ENCODE measurements at regions not wholly inside any gene's neighbourhood (a gene's known extent, or its start where the extent isn't known, plus 50 kb on each side); places are given as distances from the start of the nearest gene placed in this dataset.

- CTCF ChIA-PET: interaction anchor here (1.1 kb wide), 1 partner anchor 20 kb away, joined by 3 read pairs; no protein-coding TSS in a partner anchor
- no peak for DNase-seq
- H3K9me3 Mint-ChIP-seq: no peaks in the 10 kb centered on the region
- Histone ChIP-seq H3K27ac (ENCODE audit: low read depth, low read length) (no peak overlapping the region), H3K4me3 (ENCODE audit: low read length) (no peak overlapping the region), H3K27me3 (ENCODE audit: insufficient read depth, low read length, poor library complexity, severe bottlenecking) (no peaks in the 10 kb centered on the region), H3K9me3 (ENCODE audit: low read length) (no peaks in the 10 kb centered on the region), H3K36me3 (ENCODE audit: insufficient read depth, low read length) (no peaks in the 10 kb centered on the region), H3K4me1 (ENCODE audit: insufficient read depth, low read length) (no peaks in the 10 kb centered on the region)
- peaks cover 6 to 17% of the 10 kb centered on the region in 2 donors for H3K27me3 Mint-ChIP-seq
- H3K4me1 Mint-ChIP-seq: no peaks in the 10 kb centered on the region
- no peak overlapping the region for H3K4me3 Mint-ChIP-seq
- no peak overlapping the region for H3K27ac Mint-ChIP-seq
- no peaks in the 10 kb centered on the region for H3K36me3 Mint-ChIP-seq
- POLR2A ChIA-PET: no interaction called here
Measured at GRCh38 chr4:77415689-77416088, 189.9 kb upstream of the CXCL13 start.

GRCh38 chr4:77418333-77418732 lies 187.3 kb upstream of the CXCL13 start:
- H3K9me3 ChIP-seq (ENCODE audit: low read length): no peaks in the 10 kb centered on the region
- H3K36me3 Mint-ChIP-seq: no peaks in the 10 kb centered on the region
- H3K27me3 ChIP-seq (ENCODE audit: insufficient read depth, low read length, poor library complexity, severe bottlenecking): no peaks in the 10 kb centered on the region
- H3K4me1 Mint-ChIP-seq: no peaks in the 10 kb centered on the region
- no peak for DNase-seq
- H3K27ac Mint-ChIP-seq: no peak overlapping the region
- H3K4me1 ChIP-seq (ENCODE audit: insufficient read depth, low read length): no peaks in the 10 kb centered on the region
- H3K9me3 Mint-ChIP-seq: no peaks in the 10 kb centered on the region
- H3K36me3 ChIP-seq (ENCODE audit: insufficient read depth, low read length): no peaks in the 10 kb centered on the region
- no peak overlapping the region for H3K4me3 Mint-ChIP-seq
- H3K27me3 Mint-ChIP-seq: peaks cover 6 to 12% of the 10 kb centered on the region in 2 donors
- H3K4me3 ChIP-seq (ENCODE audit: low read length): no peak overlapping the region
- ChIA-PET CTCF (interaction anchor here (0.5 kb wide), 1 partner anchor 988 kb away, joined by 3 read pairs; no protein-coding TSS in a partner anchor), POLR2A (no interaction called here)
- no peak overlapping the region for H3K27ac ChIP-seq (ENCODE audit: low read depth, low read length)

- ChIA-PET CTCF (no interaction called here), POLR2A (no interaction called here)
- Mint-ChIP-seq H3K36me3 (no peaks in the 10 kb centered on the region), H3K4me3 (no peak overlapping the region), H3K27me3 (peaks cover 0 to under 1% of the 10 kb centered on the region in 2 donors), H3K27ac (no peak overlapping the region), H3K9me3 (no peaks in the 10 kb centered on the region), H3K4me1 (peaks cover 4 to 10% (median 9%) of the 10 kb centered on the region in 3 donors)
- peaks cover 8% of the 10 kb centered on the region for H3K4me1 ChIP-seq (ENCODE audit: insufficient read depth, low read length)
- no peaks in the 10 kb centered on the region for H3K9me3 ChIP-seq (ENCODE audit: low read length)
- H3K27ac ChIP-seq (ENCODE audit: low read depth, low read length): no peak overlapping the region
- no peak for DNase-seq
- H3K27me3 ChIP-seq (ENCODE audit: insufficient read depth, low read length, poor library complexity, severe bottlenecking): no peaks in the 10 kb centered on the region
- no peaks in the 10 kb centered on the region for H3K36me3 ChIP-seq (ENCODE audit: insufficient read depth, low read length)
- H3K4me3 ChIP-seq (ENCODE audit: low read length): no peak overlapping the region
Measured at GRCh38 chr4:77430847-77431246, 174.8 kb upstream of the CXCL13 start.

GRCh38 chr4:77431546-77431945 lies 174.1 kb upstream of the CXCL13 start:
- DNase-seq: no peak
- Histone ChIP-seq H3K27me3 (ENCODE audit: insufficient read depth, low read length, poor library complexity, severe bottlenecking) (no peaks in the 10 kb centered on the region), H3K36me3 (ENCODE audit: insufficient read depth, low read length) (no peaks in the 10 kb centered on the region), H3K4me3 (ENCODE audit: low read length) (no peak overlapping the region), H3K27ac (ENCODE audit: low read depth, low read length) (no peak overlapping the region), H3K4me1 (ENCODE audit: insufficient read depth, low read length) (peaks cover 8% of the 10 kb centered on the region), H3K9me3 (ENCODE audit: low read length) (no peaks in the 10 kb centered on the region)
- no peaks in the 10 kb centered on the region for H3K9me3 Mint-ChIP-seq
- no peaks in the 10 kb centered on the region for H3K27me3 Mint-ChIP-seq
- ChIA-PET CTCF (interaction anchor here (1.3 kb wide), 1 partner anchor 47 kb away, joined by 3 read pairs; no protein-coding TSS in a partner anchor), POLR2A (no interaction called here)
- H3K36me3 Mint-ChIP-seq: no peaks in the 10 kb centered on the region
- H3K4me3 Mint-ChIP-seq: no peak overlapping the region
- peaks cover 4 to 10% (median 9%) of the 10 kb centered on the region in 3 donors for H3K4me1 Mint-ChIP-seq
- no peak overlapping the region for H3K27ac Mint-ChIP-seq

GRCh38 chr4:77432717-77433417 lies 172.8 kb upstream of the CXCL13 start:
- ChIA-PET CTCF (interaction anchor here (1.3 to 1.5 kb wide), 2 partner anchors 48 to 218 kb away, joined by 3 read pairs; no protein-coding TSS in a partner anchor), POLR2A (no interaction called here)
- H3K36me3 Mint-ChIP-seq: no peaks in the 10 kb centered on the region
- Histone ChIP-seq H3K4me3 (ENCODE audit: low read length) (no peak overlapping the region), H3K36me3 (ENCODE audit: insufficient read depth, low read length) (no peaks in the 10 kb centered on the region), H3K4me1 (ENCODE audit: insufficient read depth, low read length) (peaks cover 8% of the 10 kb centered on the region), H3K9me3 (ENCODE audit: low read length) (no peaks in the 10 kb centered on the region), H3K27me3 (ENCODE audit: insufficient read depth, low read length, poor library complexity, severe bottlenecking) (no peaks in the 10 kb centered on the region), H3K27ac (ENCODE audit: low read depth, low read length) (no peak overlapping the region)
- H3K27me3 Mint-ChIP-seq: no peaks in the 10 kb centered on the region
- peaks cover 4 to 10% (median 9%) of the 10 kb centered on the region in 3 donors for H3K4me1 Mint-ChIP-seq
- H3K9me3 Mint-ChIP-seq: no peaks in the 10 kb centered on the region
- H3K27ac Mint-ChIP-seq: peak overlapping the region in 1 of 8 donors; percentile 14
- no peak for DNase-seq
- H3K4me3 Mint-ChIP-seq: peak overlapping the region in 1 of 7 donors; percentile 33

- peak in 2 of 5 donors; percentile 8 to 20 for DNase-seq
- POLR2A ChIA-PET: no interaction called here
Measured at GRCh38 chr4:77433418-77433733, 172.2 kb upstream of the CXCL13 start.

GRCh38 chr4:77434299-77435092 lies 171.1 kb upstream of the CXCL13 start:
- no peaks in the 10 kb centered on the region for H3K36me3 ChIP-seq (ENCODE audit: insufficient read depth, low read length)
- CTCF ChIA-PET: interaction anchor here (1.4 kb wide), 1 partner anchor 48 kb away, joined by 4 read pairs; no protein-coding TSS in a partner anchor
- POLR2A ChIA-PET: no interaction called here

More at GRCh38 chr4:77433418-77433733, 172.2 kb upstream of the CXCL13 start:
- CTCF ChIA-PET: interaction anchor here (1.5 kb wide), 1 partner anchor 218 kb away, joined by 3 read pairs; no protein-coding TSS in a partner anchor
- Mint-ChIP-seq H3K27me3 (no peaks in the 10 kb centered on the region), H3K27ac (peak overlapping the region in 1 of 8 donors; percentile 14), H3K36me3 (no peaks in the 10 kb centered on the region), H3K4me3 (peak overlapping the region in 1 of 7 donors; percentile 33), H3K9me3 (no peaks in the 10 kb centered on the region), H3K4me1 (peaks cover 4 to 10% (median 9%) of the 10 kb centered on the region in 3 donors)
- Histone ChIP-seq H3K27ac (ENCODE audit: low read depth, low read length) (no peak overlapping the region), H3K4me1 (ENCODE audit: insufficient read depth, low read length) (peaks cover 8% of the 10 kb centered on the region), H3K36me3 (ENCODE audit: insufficient read depth, low read length) (no peaks in the 10 kb centered on the region), H3K9me3 (ENCODE audit: low read length) (no peaks in the 10 kb centered on the region), H3K4me3 (ENCODE audit: low read length) (no peak overlapping the region), H3K27me3 (ENCODE audit: insufficient read depth, low read length, poor library complexity, severe bottlenecking) (no peaks in the 10 kb centered on the region)

GRCh38 chr4:77437079-77437478 lies 168.5 kb upstream of the CXCL13 start:
- no peak overlapping the region for H3K4me3 Mint-ChIP-seq
- no peak for DNase-seq
- ChIA-PET POLR2A (no interaction called here), CTCF (no interaction called here)
- no peak overlapping the region for H3K27ac Mint-ChIP-seq
- Histone ChIP-seq H3K36me3 (ENCODE audit: insufficient read depth, low read length) (no peaks in the 10 kb centered on the region), H3K9me3 (ENCODE audit: low read length) (no peaks in the 10 kb centered on the region), H3K27ac (ENCODE audit: low read depth, low read length) (no peak overlapping the region), H3K4me1 (ENCODE audit: insufficient read depth, low read length) (peaks cover 8% of the 10 kb centered on the region), H3K4me3 (ENCODE audit: low read length) (no peak overlapping the region), H3K27me3 (ENCODE audit: insufficient read depth, low read length, poor library complexity, severe bottlenecking) (no peaks in the 10 kb centered on the region)
- H3K4me1 Mint-ChIP-seq: peaks cover 4 to 10% (median 9%) of the 10 kb centered on the region in 3 donors
- no peaks in the 10 kb centered on the region for H3K27me3 Mint-ChIP-seq
- no peaks in the 10 kb centered on the region for H3K9me3 Mint-ChIP-seq
- H3K36me3 Mint-ChIP-seq: no peaks in the 10 kb centered on the region

More at GRCh38 chr4:77434299-77435092, 171.1 kb upstream of the CXCL13 start:
- H3K4me1 ChIP-seq (ENCODE audit: insufficient read depth, low read length): peaks cover 8% of the 10 kb centered on the region
- no peak for DNase-seq
- H3K4me1 Mint-ChIP-seq: peaks cover 4 to 10% (median 9%) of the 10 kb centered on the region in 3 donors
- no peak overlapping the region for H3K4me3 Mint-ChIP-seq
- H3K36me3 Mint-ChIP-seq: no peaks in the 10 kb centered on the region
- H3K27ac Mint-ChIP-seq: no peak overlapping the region
- no peak overlapping the region for H3K4me3 ChIP-seq (ENCODE audit: low read length)
- no peaks in the 10 kb centered on the region for H3K9me3 Mint-ChIP-seq
- H3K27me3 ChIP-seq (ENCODE audit: insufficient read depth, low read length, poor library complexity, severe bottlenecking): no peaks in the 10 kb centered on the region
- H3K9me3 ChIP-seq (ENCODE audit: low read length): no peaks in the 10 kb centered on the region
- no peak overlapping the region for H3K27ac ChIP-seq (ENCODE audit: low read depth, low read length)
- H3K27me3 Mint-ChIP-seq: no peaks in the 10 kb centered on the region
